H9 (cell line): ENCODE measurements at regions not wholly inside any gene's neighbourhood (a gene's known extent, or its start where the extent isn't known, plus 50 kb on each side); places are given as distances from the start of the nearest gene placed in this dataset.

Source experiments
- DNase-seq: peaks from one replicate; pipeline ENCODE4 v3.0.0-alpha.2; 2017
- H2AFZ ChIP-seq: one replicate; pipeline ENCODE4 v1.6.1; 2013; ENCODE audit warnings: mild to moderate bottlenecking, low read length, control low read depth, moderate library complexity
- H2AK5ac ChIP-seq: 2 replicates; pipeline ENCODE4 v1.6.1; 2013; ENCODE audit warnings: low read length, control low read depth, mixed read lengths; ENCODE audit not compliant: insufficient read length
- H2BK120ac ChIP-seq: one replicate; pipeline ENCODE4 v1.6.1; 2013; ENCODE audit warnings: low read depth, mild to moderate bottlenecking, low read length, control low read depth, inconsistent platforms; ENCODE audit not compliant: poor library complexity, severe bottlenecking
- H2BK12ac ChIP-seq: 2 replicates; pipeline ENCODE4 v1.6.1; 2013; ENCODE audit warnings: low read length, control low read depth, mixed read lengths, low read depth; ENCODE audit not compliant: insufficient read length
- H2BK15ac ChIP-seq: 2 replicates; pipeline ENCODE4 v1.6.1; 2013; ENCODE audit warnings: low read depth, low read length, control low read depth
- H2BK20ac ChIP-seq: one replicate; pipeline ENCODE4 v1.6.1; 2013; ENCODE audit warnings: low read depth, mild to moderate bottlenecking, low read length, control low read depth, inconsistent platforms; ENCODE audit not compliant: poor library complexity, severe bottlenecking
- H2BK5ac ChIP-seq: 2 replicates; pipeline ENCODE4 v1.6.1; 2013; ENCODE audit warnings: low read length, control low read depth, mixed read lengths; ENCODE audit not compliant: insufficient read length
- H3K14ac ChIP-seq: 2 replicates; pipeline ENCODE4 v1.6.1; 2013; ENCODE audit warnings: low read length, control low read depth; ENCODE audit not compliant: insufficient read depth
- H3K18ac ChIP-seq: 2 replicates; pipeline ENCODE4 v1.6.1; 2013; ENCODE audit warnings: low read depth, mild to moderate bottlenecking, mixed read lengths, low read length, control low read depth; ENCODE audit not compliant: insufficient read length
- H3K23ac ChIP-seq: 2 replicates; pipeline ENCODE4 v1.6.1; 2013; ENCODE audit warnings: low read length, control low read depth, mixed read lengths, low read depth; ENCODE audit not compliant: insufficient read length
- H3K23me2 ChIP-seq: 2 replicates; pipeline ENCODE4 v1.6.1; 2013; ENCODE audit warnings: low read depth, mild to moderate bottlenecking, mixed read lengths, low read length, control low read depth; ENCODE audit not compliant: insufficient read length, poor library complexity, severe bottlenecking
- H3K27ac ChIP-seq: 2 replicates; pipeline ENCODE4 v1.5.1; 2013; ENCODE audit warnings: low read length, control low read depth, mixed read lengths, low read depth; ENCODE audit not compliant: insufficient read length
- H3K27me3 ChIP-seq: 2 replicates; pipeline ENCODE4 v1.6.1; 2013; ENCODE audit warnings: low read length, control low read depth, inconsistent platforms; ENCODE audit not compliant: insufficient read depth
- H3K4ac ChIP-seq: 2 replicates; pipeline ENCODE4 v1.6.1; 2013; ENCODE audit warnings: low read depth, mild to moderate bottlenecking, control low read depth, inconsistent platforms, low read length, moderate library complexity
- H3K4me1 ChIP-seq: 2 replicates; pipeline ENCODE4 v1.6.1; 2013; ENCODE audit warnings: low read length, control low read depth, inconsistent platforms; ENCODE audit not compliant: insufficient read depth
- H3K4me2 ChIP-seq: 2 replicates; pipeline ENCODE4 v1.6.1; 2013; ENCODE audit warnings: low read length, control low read depth, mixed read lengths; ENCODE audit not compliant: insufficient read length, insufficient read depth
- H3K56ac ChIP-seq: 2 replicates; pipeline ENCODE4 v1.6.1; 2013; ENCODE audit warnings: low read depth, mild to moderate bottlenecking, mixed read lengths, low read length, control low read depth; ENCODE audit not compliant: insufficient read length
- H3K79me1 ChIP-seq: 2 replicates; pipeline ENCODE4 v1.6.1; 2013; ENCODE audit warnings: low read depth, mild to moderate bottlenecking, moderate library complexity, low read length, control low read depth, inconsistent platforms; ENCODE audit not compliant: insufficient read depth, poor library complexity, severe bottlenecking
- H3K79me2 ChIP-seq: 2 replicates; pipeline ENCODE4 v1.6.1; 2013; ENCODE audit warnings: low read length, control low read depth, inconsistent platforms; ENCODE audit not compliant: insufficient read depth
- H3K9ac ChIP-seq: 2 replicates; pipeline ENCODE4 v1.6.1; 2013; ENCODE audit warnings: low read length, control low read depth, mixed read lengths; ENCODE audit not compliant: insufficient read length; ENCODE audit errors: extremely low read depth
- H3K9me3 ChIP-seq: one replicate; pipeline ENCODE4 v1.6.1; 2013; ENCODE audit warnings: low read depth, low read length, inconsistent platforms; ENCODE audit not compliant: control insufficient read depth
- H3T11ph ChIP-seq: one replicate; pipeline ENCODE4 v1.6.1; 2013; ENCODE audit warnings: mild to moderate bottlenecking, low read length, control low read depth, inconsistent platforms
- H4K20me1 ChIP-seq: one replicate; pipeline ENCODE4 v1.6.1; 2013; ENCODE audit not compliant: control insufficient read depth, insufficient read length, insufficient read depth
- H4K5ac ChIP-seq: 2 replicates; pipeline ENCODE4 v1.6.1; 2013; ENCODE audit warnings: low read depth, mild to moderate bottlenecking, mixed read lengths, low read length, control low read depth; ENCODE audit not compliant: insufficient read length
- H4K8ac ChIP-seq: replicated peaks from 2 replicates; pipeline ENCODE4 v1.6.1; 2013; ENCODE audit warnings: low read length, control low read depth, mixed read lengths, low read depth; ENCODE audit not compliant: insufficient read length
- H4K91ac ChIP-seq: 2 replicates; pipeline ENCODE4 v1.6.1; 2013; ENCODE audit warnings: low read depth, mild to moderate bottlenecking, moderate library complexity, mixed read lengths, low read length, control low read depth; ENCODE audit not compliant: insufficient read length
- H3K27ac Mint-ChIP-seq, 3 experiments: 2 replicates in 2 of 3; 3 replicates in 1 of 3; pipeline ENCODE4 v1.8.0; 2020 to 2021; ENCODE audit warnings: mixed read lengths in 3 of 3, mild to moderate bottlenecking in 1 of 3, moderate library complexity in 1 of 3
- H3K27me3 Mint-ChIP-seq: 2 replicates; pipeline ENCODE4 v1.8.0; 2021; ENCODE audit warnings: low read depth, mild to moderate bottlenecking, moderate library complexity, mixed read lengths
- H3K36me3 Mint-ChIP-seq, 3 experiments: 2 replicates in 2 of 3; 3 replicates in 1 of 3; pipeline ENCODE4 v1.8.0; 2020 to 2021; ENCODE audit warnings: low read depth in 3 of 3, mixed read lengths in 3 of 3; ENCODE audit not compliant: insufficient read depth in 1 of 3
- H3K4me1 Mint-ChIP-seq, 2 experiments: 2 replicates each; pipeline ENCODE4 v1.8.0; 2020; ENCODE audit warnings: mixed read lengths in 2 of 2
- H3K4me3 Mint-ChIP-seq, 2 experiments: 2 replicates in 1 of 2; 3 replicates in 1 of 2; pipeline ENCODE4 v1.8.0; 2020 to 2021; ENCODE audit warnings: mild to moderate bottlenecking in 2 of 2, mixed read lengths in 2 of 2, moderate library complexity in 1 of 2
- H3K9me3 Mint-ChIP-seq, 2 experiments: 2 replicates in 1 of 2; 3 replicates in 1 of 2; pipeline ENCODE4 v1.8.0; 2020; ENCODE audit warnings: mild to moderate bottlenecking in 2 of 2, mixed read lengths in 2 of 2, moderate library complexity in 1 of 2
- WGBS: extraction: QIAGEN DNeasy Blood & Tissue Kit; methylation state at CpG from one replicate; pipeline ENCODE4 v1.1.7; 2013; ENCODE audit warnings: missing lambda C conversion rate, low lambda C conversion rate, mixed read lengths; ENCODE audit not compliant: insufficient read length; ENCODE audit errors: extremely low coverage; 5-methylcytosine and 5-hydroxymethylcytosine counted together
- TF ChIP-seq, protein P1 (sequence below): fragments of 200-600 bp; sonication (generic); conservative IDR thresholded peaks from 3 replicates; pipeline ENCODE4 v1.8.0; 2021; ENCODE audit warnings: antibody characterized with exemption, mild to moderate bottlenecking

GRCh38 chr18:45312555-45313126, 302.6 kb upstream of the SLC14A2 start:
- no peak for DNase-seq
- Histone ChIP-seq H3K23me2 (no peaks in the 10 kb centered on the region), H3K14ac (no peak overlapping the region), H3K18ac (no peak overlapping the region), H2AK5ac (no peak overlapping the region), H3K9me3 (no peaks in the 10 kb centered on the region), H4K8ac (no peak overlapping the region), H3K79me2 (no peaks in the 10 kb centered on the region), H3K4ac (no peak overlapping the region), H4K91ac (no peak overlapping the region), H3K79me1 (no peaks in the 10 kb centered on the region), H2BK12ac (no peak overlapping the region), H3K56ac (no peak overlapping the region), H2BK120ac (no peak overlapping the region), H3K4me1 (no peaks in the 10 kb centered on the region; the same call in 1 of the 2 replicates), H3K9ac (no peak overlapping the region), H4K20me1 (no peaks in the 10 kb centered on the region), H2BK5ac (no peak overlapping the region), H3K27me3 (no peaks in the 10 kb centered on the region), H3T11ph (no peak overlapping the region), H3K23ac (no peak overlapping the region), H2BK15ac (no peak overlapping the region), H3K27ac (no peak overlapping the region), H3K4me2 (no peak overlapping the region), H4K5ac (no peak overlapping the region), H2BK20ac (no peak overlapping the region), H2AFZ (no peak overlapping the region)
- no CpG with 5 or more reads among the region's 9 CpGs for WGBS
- H3K27ac Mint-ChIP-seq, result no peak overlapping the region; a peak in 1 of 7 replicates
- no peak overlapping the region for H3K4me3 Mint-ChIP-seq
- TF ChIP-seq, protein P1, sequence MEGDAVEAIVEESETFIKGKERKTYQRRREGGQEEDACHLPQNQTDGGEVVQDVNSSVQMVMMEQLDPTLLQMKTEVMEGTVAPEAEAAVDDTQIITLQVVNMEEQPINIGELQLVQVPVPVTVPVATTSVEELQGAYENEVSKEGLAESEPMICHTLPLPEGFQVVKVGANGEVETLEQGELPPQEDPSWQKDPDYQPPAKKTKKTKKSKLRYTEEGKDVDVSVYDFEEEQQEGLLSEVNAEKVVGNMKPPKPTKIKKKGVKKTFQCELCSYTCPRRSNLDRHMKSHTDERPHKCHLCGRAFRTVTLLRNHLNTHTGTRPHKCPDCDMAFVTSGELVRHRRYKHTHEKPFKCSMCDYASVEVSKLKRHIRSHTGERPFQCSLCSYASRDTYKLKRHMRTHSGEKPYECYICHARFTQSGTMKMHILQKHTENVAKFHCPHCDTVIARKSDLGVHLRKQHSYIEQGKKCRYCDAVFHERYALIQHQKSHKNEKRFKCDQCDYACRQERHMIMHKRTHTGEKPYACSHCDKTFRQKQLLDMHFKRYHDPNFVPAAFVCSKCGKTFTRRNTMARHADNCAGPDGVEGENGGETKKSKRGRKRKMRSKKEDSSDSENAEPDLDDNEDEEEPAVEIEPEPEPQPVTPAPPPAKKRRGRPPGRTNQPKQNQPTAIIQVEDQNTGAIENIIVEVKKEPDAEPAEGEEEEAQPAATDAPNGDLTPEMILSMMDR, result no peak
- H3K36me3 Mint-ChIP-seq, result no peaks in the 10 kb centered on the region
- peaks cover 7% of the 10 kb centered on the region for H3K27me3 Mint-ChIP-seq
- no peaks in the 10 kb centered on the region for H3K9me3 Mint-ChIP-seq
- peaks cover 0 to 5% of the 10 kb centered on the region in 2 experiments; a peak in 3 of 4 replicates for H3K4me1 Mint-ChIP-seq
